ENCODE measurements at regions not wholly inside any gene's neighbourhood (a gene's known extent, or its start where the extent isn't known, plus 50 kb on each side); places are given as distances from the start of the nearest gene placed in this dataset.

DNA sequence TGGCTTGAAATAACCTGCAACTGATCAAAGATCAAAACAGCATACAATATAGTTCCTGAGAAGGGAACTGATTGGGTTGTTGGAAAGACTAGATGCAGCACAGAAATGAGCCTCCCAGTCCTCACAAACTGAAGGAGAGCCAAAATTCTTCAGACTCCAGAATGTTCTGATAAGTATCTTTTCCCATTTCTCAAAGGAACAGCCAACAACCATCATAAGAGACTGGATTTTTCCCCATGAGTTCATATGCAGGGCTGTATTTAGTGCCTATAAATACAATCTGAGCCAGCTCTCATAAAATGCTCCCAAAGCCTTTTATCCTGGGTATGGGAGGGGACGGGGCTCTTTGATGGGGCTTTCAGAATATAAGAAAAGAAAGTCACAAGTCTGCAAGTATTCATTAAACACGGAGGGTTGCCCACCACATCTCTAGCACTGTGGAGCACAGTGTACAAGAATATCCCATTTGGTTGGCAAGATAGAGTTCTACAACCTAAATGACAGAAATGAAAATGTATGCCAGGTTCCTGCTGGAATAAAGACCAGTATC lies 50.7 kb upstream of the LYVE1 start:
- no peak overlapping the region for H3K27ac ChIP-seq
- no peak for DNase-seq (ENCODE audit: low spot score in 2 of 2)
- no peaks in the 10 kb centered on the region for H3K9me3 ChIP-seq
- WGBS, result 83% methylated on average over 2 of the region's 2 CpGs
- TF ChIP-seq POLR2AphosphoS5 (IDR thresholded peaks at IDR 0.05) (no peak), POLR2A (IDR thresholded peaks at IDR 0.05) (no peak), EP300 (IDR thresholded peaks at IDR 0.05) (no peak)
- TF ChIP-seq, protein P1, sequence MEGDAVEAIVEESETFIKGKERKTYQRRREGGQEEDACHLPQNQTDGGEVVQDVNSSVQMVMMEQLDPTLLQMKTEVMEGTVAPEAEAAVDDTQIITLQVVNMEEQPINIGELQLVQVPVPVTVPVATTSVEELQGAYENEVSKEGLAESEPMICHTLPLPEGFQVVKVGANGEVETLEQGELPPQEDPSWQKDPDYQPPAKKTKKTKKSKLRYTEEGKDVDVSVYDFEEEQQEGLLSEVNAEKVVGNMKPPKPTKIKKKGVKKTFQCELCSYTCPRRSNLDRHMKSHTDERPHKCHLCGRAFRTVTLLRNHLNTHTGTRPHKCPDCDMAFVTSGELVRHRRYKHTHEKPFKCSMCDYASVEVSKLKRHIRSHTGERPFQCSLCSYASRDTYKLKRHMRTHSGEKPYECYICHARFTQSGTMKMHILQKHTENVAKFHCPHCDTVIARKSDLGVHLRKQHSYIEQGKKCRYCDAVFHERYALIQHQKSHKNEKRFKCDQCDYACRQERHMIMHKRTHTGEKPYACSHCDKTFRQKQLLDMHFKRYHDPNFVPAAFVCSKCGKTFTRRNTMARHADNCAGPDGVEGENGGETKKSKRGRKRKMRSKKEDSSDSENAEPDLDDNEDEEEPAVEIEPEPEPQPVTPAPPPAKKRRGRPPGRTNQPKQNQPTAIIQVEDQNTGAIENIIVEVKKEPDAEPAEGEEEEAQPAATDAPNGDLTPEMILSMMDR (IDR thresholded peaks at IDR 0.05), result no peak
- H3K36me3 ChIP-seq, result no peaks in the 10 kb centered on the region
- no peaks in the 10 kb centered on the region for H3K27me3 ChIP-seq
- no peaks in the 10 kb centered on the region for H3K4me1 ChIP-seq
- H3K4me3 ChIP-seq, result no peak overlapping the region

DNA sequence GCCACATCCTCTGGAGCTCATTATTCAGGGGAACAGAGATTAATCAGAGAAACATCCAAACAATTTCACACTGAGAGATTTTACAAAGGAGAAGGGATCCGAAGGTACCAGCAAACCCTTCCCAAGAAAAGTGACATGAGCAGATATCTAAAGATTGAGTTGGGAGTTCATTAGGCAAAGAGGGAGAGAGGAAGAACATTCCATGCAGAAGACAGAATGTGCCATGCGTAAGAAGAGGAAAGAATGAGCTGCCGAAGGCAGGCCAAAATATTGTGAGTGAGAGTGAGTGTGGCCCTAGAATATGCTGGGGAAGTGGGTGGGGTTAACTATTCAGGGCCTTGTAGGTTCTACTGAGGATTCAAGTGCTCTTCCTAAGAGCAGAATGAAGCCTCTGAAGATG lies 50.0 kb upstream of the LYVE1 start:
- no peak for DNase-seq (ENCODE audit: low spot score in 2 of 2)
- Histone ChIP-seq H3K27me3 (no peaks in the 10 kb centered on the region), H3K36me3 (no peaks in the 10 kb centered on the region), H3K9me3 (no peaks in the 10 kb centered on the region), H3K27ac (no peak overlapping the region), H3K4me1 (no peaks in the 10 kb centered on the region), H3K4me3 (no peak overlapping the region)
- 85% methylated on average over 3 of the region's 3 CpGs for WGBS
- TF ChIP-seq POLR2AphosphoS5 (IDR thresholded peaks at IDR 0.05), result no peak
- TF ChIP-seq POLR2A (IDR thresholded peaks at IDR 0.05), result no peak
- TF ChIP-seq EP300 (IDR thresholded peaks at IDR 0.05), result peak; percentile 98
- TF ChIP-seq, protein P1 (IDR thresholded peaks at IDR 0.05), result no peak

Measured in suprapubic skin (tissue), 4 donors.